ENCODE measurements at regions not wholly inside any gene's neighbourhood (a gene's known extent, or its start where the extent isn't known, plus 50 kb on each side); places are given as distances from the start of the nearest gene placed in this dataset.

- Histone ChIP-seq H3K36me3 (ENCODE audit: insufficient read depth, low read length) (no peaks in the 10 kb centered on the region), H3K79me2 (ENCODE audit: insufficient read depth, low read length) (no peaks in the 10 kb centered on the region), H4K20me1 (ENCODE audit: insufficient read depth, low read length) (no peaks in the 10 kb centered on the region), H3K4me1 (ENCODE audit: insufficient read depth, low read length) (no peaks in the 10 kb centered on the region), H2AFZ (ENCODE audit: low read depth, low read length) (no peak overlapping the region), H3K4me3 (ENCODE audit: low read depth in 1 of 2, low read length in 2 of 2) (no peak overlapping the region), H3K27ac (ENCODE audit: low read length) (no peak overlapping the region), H3K9ac (ENCODE audit: low read depth, low read length) (no peak overlapping the region), H3K9me3 (ENCODE audit: insufficient read depth, low read length, severe bottlenecking) (no peaks in the 10 kb centered on the region), H3K4me2 (ENCODE audit: insufficient read depth, low read length) (no peak overlapping the region), H3K27me3 (ENCODE audit: insufficient read depth, low read length, poor library complexity) (no peaks in the 10 kb centered on the region)
- TF ChIP-seq EZH2 (IDR thresholded peaks at IDR 0.05; ENCODE audit: borderline replicate concordance, low read depth, low read length, severe bottlenecking) (no peak), CTCF (IDR thresholded peaks at IDR 0.05; ENCODE audit: borderline replicate concordance, extremely low read depth, low read length, poor library complexity, severe bottlenecking) (no peak)
- DNase-seq: no peak
- no peak for ATAC-seq (ENCODE audit: insufficient read depth, low read depth)
Measured at GRCh38 chr11:28659716-28660348, 551.6 kb downstream of the METTL15 start.

- no peaks in the 10 kb centered on the region for H3K36me3 ChIP-seq (ENCODE audit: insufficient read depth, low read length)
- H3K4me1 ChIP-seq (ENCODE audit: insufficient read depth, low read length): no peaks in the 10 kb centered on the region
- H3K4me2 ChIP-seq (ENCODE audit: insufficient read depth, low read length): no peak overlapping the region
- H3K27me3 ChIP-seq (ENCODE audit: insufficient read depth, low read length, poor library complexity): no peaks in the 10 kb centered on the region
- no peak overlapping the region for H2AFZ ChIP-seq (ENCODE audit: low read depth, low read length)
- ATAC-seq (ENCODE audit: insufficient read depth, low read depth) (no peak), DNase-seq (no peak)
- no peak overlapping the region for H3K4me3 ChIP-seq (ENCODE audit: low read depth in 1 of 2, low read length in 2 of 2)
- no peaks in the 10 kb centered on the region for H3K79me2 ChIP-seq (ENCODE audit: insufficient read depth, low read length)
- H3K9ac ChIP-seq (ENCODE audit: low read depth, low read length): no peak overlapping the region
- no peaks in the 10 kb centered on the region for H3K9me3 ChIP-seq (ENCODE audit: insufficient read depth, low read length, severe bottlenecking)
- H4K20me1 ChIP-seq (ENCODE audit: insufficient read depth, low read length): no peaks in the 10 kb centered on the region
- TF ChIP-seq CTCF (IDR thresholded peaks at IDR 0.05; ENCODE audit: borderline replicate concordance, extremely low read depth, low read length, poor library complexity, severe bottlenecking) (no peak), EZH2 (IDR thresholded peaks at IDR 0.05; ENCODE audit: borderline replicate concordance, low read depth, low read length, severe bottlenecking) (no peak)
- H3K27ac ChIP-seq (ENCODE audit: low read length): no peak overlapping the region
Measured at GRCh38 chr11:28657378-28658030, 549.3 kb downstream of the METTL15 start.

GRCh38 chr11:28654191-28654590 lies 546.0 kb downstream of the METTL15 start:
- TF ChIP-seq CTCF (IDR thresholded peaks at IDR 0.05; ENCODE audit: borderline replicate concordance, extremely low read depth, low read length, poor library complexity, severe bottlenecking): no peak
- no peak for TF ChIP-seq EZH2 (IDR thresholded peaks at IDR 0.05; ENCODE audit: borderline replicate concordance, low read depth, low read length, severe bottlenecking)
- H3K4me2 ChIP-seq (ENCODE audit: insufficient read depth, low read length): no peak overlapping the region

More at GRCh38 chr11:28654191-28654590, 546.0 kb downstream of the METTL15 start:
- no peaks in the 10 kb centered on the region for H3K27me3 ChIP-seq (ENCODE audit: insufficient read depth, low read length, poor library complexity)
- no peak overlapping the region for H3K27ac ChIP-seq (ENCODE audit: low read length)
- no peak for DNase-seq
- no peak overlapping the region for H2AFZ ChIP-seq (ENCODE audit: low read depth, low read length)
- no peaks in the 10 kb centered on the region for H4K20me1 ChIP-seq (ENCODE audit: insufficient read depth, low read length)
- H3K9ac ChIP-seq (ENCODE audit: low read depth, low read length): no peak overlapping the region
- H3K4me3 ChIP-seq (ENCODE audit: low read depth in 1 of 2, low read length in 2 of 2): no peak overlapping the region
- no peaks in the 10 kb centered on the region for H3K36me3 ChIP-seq (ENCODE audit: insufficient read depth, low read length)
- H3K79me2 ChIP-seq (ENCODE audit: insufficient read depth, low read length): no peaks in the 10 kb centered on the region
- H3K4me1 ChIP-seq (ENCODE audit: insufficient read depth, low read length): no peaks in the 10 kb centered on the region
- no peak for ATAC-seq (ENCODE audit: insufficient read depth, low read depth)
- H3K9me3 ChIP-seq (ENCODE audit: insufficient read depth, low read length, severe bottlenecking): no peaks in the 10 kb centered on the region

Data from DND-41 (cell line).